ENCODE measurements at regions not wholly inside any gene's neighbourhood (a gene's known extent, or its start where the extent isn't known, plus 50 kb on each side); places are given as distances from the start of the nearest gene placed in this dataset.

GRCh38 chr17:77726549-77727006 lies 231.9 kb upstream of the TNRC6C start:
- H3K79me1 ChIP-seq (ENCODE audit: low read depth, low read length): no peaks in the 10 kb centered on the region
- H2BK12ac ChIP-seq (ENCODE audit: low read length): peak overlapping the region; percentile 98
- H3K4me2 ChIP-seq (ENCODE audit: insufficient read depth, low read length, poor library complexity, severe bottlenecking): no peak overlapping the region
- H3K4me3 ChIP-seq (ENCODE audit: low read length in 2 of 2): no peak overlapping the region
- H3K9me3 ChIP-seq (replicated peaks in 1 of 2; ENCODE audit: control insufficient read depth in 2 of 2, insufficient read depth in 1 of 2, low read depth in 1 of 2, low read length in 2 of 2): peaks cover 0 to 3% of the 10 kb centered on the region in 2 donors
- H4K91ac ChIP-seq (ENCODE audit: low read depth, low read length, poor library complexity): no peak overlapping the region
- H2BK15ac ChIP-seq (ENCODE audit: low read length): peak overlapping the region; percentile 93
- H3K9ac ChIP-seq (ENCODE audit: low read depth, low read length, poor library complexity): no peak overlapping the region
- no peak overlapping the region for H4K8ac ChIP-seq (ENCODE audit: low read depth, low read length)
- no peak overlapping the region for H2BK120ac ChIP-seq (ENCODE audit: low read depth, low read length)
- H2BK5ac ChIP-seq (ENCODE audit: low read length): peak overlapping the region; percentile 27
- H3K4ac ChIP-seq (ENCODE audit: low read length): no peak overlapping the region
- peak overlapping the region; percentile 10 for H3K14ac ChIP-seq (ENCODE audit: low read length)
- no CpG with 5 or more reads among the region's 4 CpGs for WGBS, 2 donors (ENCODE audit: extremely low coverage in 2 of 2, insufficient read length in 2 of 2, insufficient replicate concordance in 1 of 2)
- peak overlapping the region; percentile 94 for H3K18ac ChIP-seq (ENCODE audit: low read length)
- H3K36me3 ChIP-seq (replicated peaks in 1 of 2; ENCODE audit: control insufficient read depth in 2 of 2, insufficient read depth in 2 of 2, low read length in 2 of 2): no peaks in the 10 kb centered on the region
- peaks cover 0 to 3% (median 0%) of the 10 kb centered on the region in 3 experiments for H3K27me3 ChIP-seq (ENCODE audit: control insufficient read depth in 3 of 3, insufficient read depth in 3 of 3, low read depth in 1 of 3, low read length in 3 of 3)
- H3K27ac ChIP-seq (replicated peaks; ENCODE audit: low read length): no peak overlapping the region
- DNase-seq (ENCODE audit: low spot score): no peak
- H3K4me1 ChIP-seq (ENCODE audit: control insufficient read depth in 2 of 2, insufficient read depth in 1 of 2, low read depth in 1 of 2, low read length in 2 of 2): peaks cover 5 to 10% of the 10 kb centered on the region in 2 donors
- H2AFZ ChIP-seq (ENCODE audit: low read length): no peak overlapping the region
- H2AK5ac ChIP-seq (ENCODE audit: low read depth, low read length): peak overlapping the region; percentile 64
- H3K23ac ChIP-seq (ENCODE audit: low read depth, low read length, poor library complexity): peak overlapping the region; percentile 11

- H2BK15ac ChIP-seq (ENCODE audit: low read length): peak overlapping the region; percentile 93
- H3K14ac ChIP-seq (ENCODE audit: low read length): peak overlapping the region; percentile 91
- H3K4me1 ChIP-seq (ENCODE audit: control insufficient read depth in 2 of 2, insufficient read depth in 1 of 2, low read depth in 1 of 2, low read length in 2 of 2): peaks cover 5 to 9% of the 10 kb centered on the region in 2 donors
- no peak overlapping the region for H3K4ac ChIP-seq (ENCODE audit: low read length)
- peak overlapping the region; percentile 25 for H4K8ac ChIP-seq (ENCODE audit: low read depth, low read length)
- H3K9me3 ChIP-seq (replicated peaks in 1 of 2; ENCODE audit: control insufficient read depth in 2 of 2, insufficient read depth in 1 of 2, low read depth in 1 of 2, low read length in 2 of 2): peaks cover 0 to 3% of the 10 kb centered on the region in 2 donors
- WGBS, 2 donors (ENCODE audit: extremely low coverage in 2 of 2, insufficient read length in 2 of 2, insufficient replicate concordance in 1 of 2): no CpG with 5 or more reads among the region's 17 CpGs
- DNase-seq (ENCODE audit: low spot score): no peak
- no peaks in the 10 kb centered on the region for H3K79me1 ChIP-seq (ENCODE audit: low read depth, low read length)
- H3K9ac ChIP-seq (ENCODE audit: low read depth, low read length, poor library complexity): no peak overlapping the region
- no peak overlapping the region for H3K27ac ChIP-seq (replicated peaks; ENCODE audit: low read length)
- H3K27me3 ChIP-seq (ENCODE audit: control insufficient read depth in 3 of 3, insufficient read depth in 3 of 3, low read depth in 1 of 3, low read length in 3 of 3): peaks cover 0 to 3% (median 0%) of the 10 kb centered on the region in 3 experiments
- no peak overlapping the region for H3K4me3 ChIP-seq (ENCODE audit: low read length in 2 of 2)
- no peak overlapping the region for H3K23ac ChIP-seq (ENCODE audit: low read depth, low read length, poor library complexity)
- H2BK5ac ChIP-seq (ENCODE audit: low read length): peak overlapping the region; percentile 60
- peak overlapping the region; percentile 78 for H2BK120ac ChIP-seq (ENCODE audit: low read depth, low read length)
- peak overlapping the region; percentile 73 for H2AFZ ChIP-seq (ENCODE audit: low read length)
- H2BK12ac ChIP-seq (ENCODE audit: low read length): peak overlapping the region; percentile 66
- H4K91ac ChIP-seq (ENCODE audit: low read depth, low read length, poor library complexity): no peak overlapping the region
- peak overlapping the region; percentile 64 for H2AK5ac ChIP-seq (ENCODE audit: low read depth, low read length)
- no peaks in the 10 kb centered on the region for H3K36me3 ChIP-seq (replicated peaks in 1 of 2; ENCODE audit: control insufficient read depth in 2 of 2, insufficient read depth in 2 of 2, low read length in 2 of 2)
- no peak overlapping the region for H3K4me2 ChIP-seq (ENCODE audit: insufficient read depth, low read length, poor library complexity, severe bottlenecking)
- peak overlapping the region; percentile 94 for H3K18ac ChIP-seq (ENCODE audit: low read length)
Observed at GRCh38 chr17:77727037-77727615, 231.4 kb upstream of the TNRC6C start.

GRCh38 chr17:77728474-77728795 lies 230.1 kb upstream of the TNRC6C start:
- Histone ChIP-seq H2AFZ (ENCODE audit: low read length) (no peak overlapping the region), H3K18ac (ENCODE audit: low read length) (no peak overlapping the region), H2BK5ac (ENCODE audit: low read length) (no peak overlapping the region), H3K79me1 (ENCODE audit: low read depth, low read length) (no peaks in the 10 kb centered on the region), H2BK12ac (ENCODE audit: low read length) (no peak overlapping the region), H3K4ac (ENCODE audit: low read length) (no peak overlapping the region), H3K4me1 (ENCODE audit: control insufficient read depth in 2 of 2, insufficient read depth in 1 of 2, low read depth in 1 of 2, low read length in 2 of 2) (peaks cover 5 to 9% of the 10 kb centered on the region in 2 donors), H3K4me3 (ENCODE audit: low read length in 2 of 2) (no peak overlapping the region), H3K4me2 (ENCODE audit: insufficient read depth, low read length, poor library complexity, severe bottlenecking) (no peak overlapping the region), H3K9me3 (replicated peaks in 1 of 2; ENCODE audit: control insufficient read depth in 2 of 2, insufficient read depth in 1 of 2, low read depth in 1 of 2, low read length in 2 of 2) (peaks cover 0 to 5% of the 10 kb centered on the region in 2 donors), H3K27ac (replicated peaks; ENCODE audit: low read length) (no peak overlapping the region), H4K8ac (ENCODE audit: low read depth, low read length) (no peak overlapping the region), H3K27me3 (ENCODE audit: control insufficient read depth in 3 of 3, insufficient read depth in 3 of 3, low read depth in 1 of 3, low read length in 3 of 3) (peaks cover 0 to 3% (median 0%) of the 10 kb centered on the region in 3 experiments), H3K14ac (ENCODE audit: low read length) (no peak overlapping the region), H3K9ac (ENCODE audit: low read depth, low read length, poor library complexity) (no peak overlapping the region), H4K91ac (ENCODE audit: low read depth, low read length, poor library complexity) (no peak overlapping the region), H3K36me3 (replicated peaks in 1 of 2; ENCODE audit: control insufficient read depth in 2 of 2, insufficient read depth in 2 of 2, low read length in 2 of 2) (no peaks in the 10 kb centered on the region), H2BK120ac (ENCODE audit: low read depth, low read length) (no peak overlapping the region), H2AK5ac (ENCODE audit: low read depth, low read length) (no peak overlapping the region), H3K23ac (ENCODE audit: low read depth, low read length, poor library complexity) (no peak overlapping the region), H2BK15ac (ENCODE audit: low read length) (no peak overlapping the region)
- WGBS, 2 donors (ENCODE audit: extremely low coverage in 2 of 2, insufficient read length in 2 of 2, insufficient replicate concordance in 1 of 2): no CpG with 5 or more reads among the region's 2 CpGs
- DNase-seq (ENCODE audit: low spot score): no peak

- no peak overlapping the region for H3K23ac ChIP-seq (ENCODE audit: low read depth, low read length, poor library complexity)
- peaks cover 0 to 7% of the 10 kb centered on the region in 2 donors for H3K9me3 ChIP-seq (replicated peaks in 1 of 2; ENCODE audit: control insufficient read depth in 2 of 2, insufficient read depth in 1 of 2, low read depth in 1 of 2, low read length in 2 of 2)
- H3K9ac ChIP-seq (ENCODE audit: low read depth, low read length, poor library complexity): no peak overlapping the region
- H2AK5ac ChIP-seq (ENCODE audit: low read depth, low read length): no peak overlapping the region
- H3K4me1 ChIP-seq (ENCODE audit: control insufficient read depth in 2 of 2, insufficient read depth in 1 of 2, low read depth in 1 of 2, low read length in 2 of 2): peaks cover 5 to 9% of the 10 kb centered on the region in 2 donors
- H3K36me3 ChIP-seq (replicated peaks in 1 of 2; ENCODE audit: control insufficient read depth in 2 of 2, insufficient read depth in 2 of 2, low read length in 2 of 2): no peaks in the 10 kb centered on the region
- no peak for DNase-seq (ENCODE audit: low spot score)
- H2AFZ ChIP-seq (ENCODE audit: low read length): no peak overlapping the region
- H3K18ac ChIP-seq (ENCODE audit: low read length): no peak overlapping the region
- H3K4me2 ChIP-seq (ENCODE audit: insufficient read depth, low read length, poor library complexity, severe bottlenecking): no peak overlapping the region
- H2BK5ac ChIP-seq (ENCODE audit: low read length): no peak overlapping the region
- peaks cover 0 to 5% (median 0%) of the 10 kb centered on the region in 3 experiments for H3K27me3 ChIP-seq (ENCODE audit: control insufficient read depth in 3 of 3, insufficient read depth in 3 of 3, low read depth in 1 of 3, low read length in 3 of 3)
- H3K27ac ChIP-seq (replicated peaks; ENCODE audit: low read length): no peak overlapping the region
- no peak overlapping the region for H2BK15ac ChIP-seq (ENCODE audit: low read length)
- H3K4me3 ChIP-seq (ENCODE audit: low read length in 2 of 2): no peak overlapping the region
- no peak overlapping the region for H2BK12ac ChIP-seq (ENCODE audit: low read length)
- H3K79me1 ChIP-seq (ENCODE audit: low read depth, low read length): no peaks in the 10 kb centered on the region
- H2BK120ac ChIP-seq (ENCODE audit: low read depth, low read length): no peak overlapping the region
- no peak overlapping the region for H4K8ac ChIP-seq (ENCODE audit: low read depth, low read length)
- no peak overlapping the region for H3K4ac ChIP-seq (ENCODE audit: low read length)
- no CpG with 5 or more reads among the region's 7 CpGs for whole genome bisulfite sequencing, 2 donors (ENCODE audit: extremely low coverage in 2 of 2, insufficient read length in 2 of 2, insufficient replicate concordance in 1 of 2)
- H4K91ac ChIP-seq (ENCODE audit: low read depth, low read length, poor library complexity): no peak overlapping the region
- no peak overlapping the region for H3K14ac ChIP-seq (ENCODE audit: low read length)
Observed at GRCh38 chr17:77728871-77729270, 229.6 kb upstream of the TNRC6C start.
